Right lobe of liver (tissue), 4 donors: ENCODE measurements at regions not wholly inside any gene's neighbourhood (a gene's known extent, or its start where the extent isn't known, plus 50 kb on each side); places are given as distances from the start of the nearest gene placed in this dataset.

Experiments
- POLR2A ChIP-seq: fragments of 450-650 bp; IDR thresholded peaks from one replicate; pipeline ENCODE4 v1.6.1; 2017; ENCODE audit warnings: antibody characterized with exemption, mild to moderate bottlenecking
- TF ChIP-seq, protein P1 (sequence below), 4 donors: fragments of 200-600 bp in 3 of 4; fragments of 450-650 bp in 1 of 4; IDR thresholded peaks; one replicate each; pipeline versions ENCODE4 v1.5.1 to v1.8.0; 2016 to 2022; ENCODE audit warnings: antibody characterized with exemption in 4 of 4, mild to moderate bottlenecking in 2 of 4
- donor health status: DM: no; HTN: no; CAD: no.
- donor health status: DM: no; HTN: no; CAD: no.
- donor health status: DM: no; HTN: yes; CAD: no.

GRCh38 chr4:126250006-126250405, 935.3 kb downstream of the FAT4 start:
- TF ChIP-seq, protein P1, sequence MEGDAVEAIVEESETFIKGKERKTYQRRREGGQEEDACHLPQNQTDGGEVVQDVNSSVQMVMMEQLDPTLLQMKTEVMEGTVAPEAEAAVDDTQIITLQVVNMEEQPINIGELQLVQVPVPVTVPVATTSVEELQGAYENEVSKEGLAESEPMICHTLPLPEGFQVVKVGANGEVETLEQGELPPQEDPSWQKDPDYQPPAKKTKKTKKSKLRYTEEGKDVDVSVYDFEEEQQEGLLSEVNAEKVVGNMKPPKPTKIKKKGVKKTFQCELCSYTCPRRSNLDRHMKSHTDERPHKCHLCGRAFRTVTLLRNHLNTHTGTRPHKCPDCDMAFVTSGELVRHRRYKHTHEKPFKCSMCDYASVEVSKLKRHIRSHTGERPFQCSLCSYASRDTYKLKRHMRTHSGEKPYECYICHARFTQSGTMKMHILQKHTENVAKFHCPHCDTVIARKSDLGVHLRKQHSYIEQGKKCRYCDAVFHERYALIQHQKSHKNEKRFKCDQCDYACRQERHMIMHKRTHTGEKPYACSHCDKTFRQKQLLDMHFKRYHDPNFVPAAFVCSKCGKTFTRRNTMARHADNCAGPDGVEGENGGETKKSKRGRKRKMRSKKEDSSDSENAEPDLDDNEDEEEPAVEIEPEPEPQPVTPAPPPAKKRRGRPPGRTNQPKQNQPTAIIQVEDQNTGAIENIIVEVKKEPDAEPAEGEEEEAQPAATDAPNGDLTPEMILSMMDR (IDR thresholded peaks at IDR 0.05) = no peak
- no peak for TF ChIP-seq POLR2A
